AG09319 (cell line): ENCODE measurements at regions not wholly inside any gene's neighbourhood (a gene's known extent, or its start where the extent isn't known, plus 50 kb on each side); places are given as distances from the start of the nearest gene placed in this dataset.
A peak's percentile ranks its signal among the peaks of the same experiment; 100 is the strongest.

ENCODE experiments used
- DNase-seq: peaks from one replicate; pipeline ENCODE4 v3.0.0-alpha.2; 2010; ENCODE audit warnings: low read depth; ENCODE audit errors: extremely low read depth
- CTCF ChIP-seq: IDR thresholded peaks from 2 replicates; pipeline ENCODE4 v1.5.1; 2011; ENCODE audit warnings: low read depth, mild to moderate bottlenecking, inconsistent platforms, low read length, moderate library complexity

- no peak for DNase-seq
- no peak for TF ChIP-seq CTCF
Measured at GRCh38 chr7:33757050-33757449, 148.3 kb upstream of the BMPER start.

- TF ChIP-seq CTCF = peak; percentile 45
- DNase-seq = no peak
Measured at GRCh38 chr7:33757563-33758165, 147.7 kb upstream of the BMPER start.

GRCh38 chr7:33760146-33760545 lies 145.2 kb upstream of the BMPER start:
- DNase-seq = no peak
- TF ChIP-seq CTCF = no peak

- no peak for DNase-seq
- no peak for TF ChIP-seq CTCF
Measured at GRCh38 chr7:33760834-33761233, 144.5 kb upstream of the BMPER start.

GRCh38 chr7:33761449-33762080 lies 143.8 kb upstream of the BMPER start:
- no peak for TF ChIP-seq CTCF
- DNase-seq = no peak

- no peak for DNase-seq
- TF ChIP-seq CTCF = peak; percentile 9
Measured at GRCh38 chr7:33762151-33762910, 143.0 kb upstream of the BMPER start.

- TF ChIP-seq CTCF = no peak
- peak; percentile 38 for DNase-seq
Measured at GRCh38 chr7:33762911-33763306, 142.4 kb upstream of the BMPER start.
